ENCODE measurements at regions not wholly inside any gene's neighbourhood (a gene's known extent, or its start where the extent isn't known, plus 50 kb on each side); places are given as distances from the start of the nearest gene placed in this dataset.

DNA sequence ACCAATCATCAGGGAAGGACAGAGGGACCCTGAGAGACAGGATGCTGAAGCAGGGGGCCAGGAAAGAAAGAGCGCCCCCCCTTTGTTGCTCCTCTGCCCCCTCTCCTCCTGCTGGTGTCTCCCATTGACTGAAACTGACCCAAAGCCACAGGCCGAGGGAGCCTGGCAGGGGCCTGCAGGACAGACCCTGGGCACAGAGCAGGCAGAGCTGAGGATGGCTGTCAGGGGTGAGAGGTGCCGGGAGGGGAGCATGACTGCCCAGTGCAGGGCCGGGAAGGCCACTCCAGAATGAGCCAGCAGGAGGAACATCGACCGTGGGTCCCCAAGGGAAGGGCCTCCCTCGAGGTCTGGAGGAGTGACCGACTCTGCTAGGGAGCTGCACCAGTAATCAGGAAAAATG, 427.8 kb downstream of the PREX1 start:
- TF ChIP-seq CTCF (IDR thresholded peaks at IDR 0.05; ENCODE audit: low read depth, low read length) = no peak
- TF ChIP-seq POLR2A (IDR thresholded peaks at IDR 0.05; ENCODE audit: extremely low read depth, insufficient read length) = no peak
- TF ChIP-seq, protein P1, sequence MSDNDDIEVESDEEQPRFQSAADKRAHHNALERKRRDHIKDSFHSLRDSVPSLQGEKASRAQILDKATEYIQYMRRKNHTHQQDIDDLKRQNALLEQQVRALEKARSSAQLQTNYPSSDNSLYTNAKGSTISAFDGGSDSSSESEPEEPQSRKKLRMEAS (IDR thresholded peaks at IDR 0.05; ENCODE audit: low read depth, low read length) = no peak
